IMR-90 (cell line): ENCODE measurements at regions not wholly inside any gene's neighbourhood (a gene's known extent, or its start where the extent isn't known, plus 50 kb on each side); places are given as distances from the start of the nearest gene placed in this dataset.

Source experiments
- MAZ ChIP-seq: IDR thresholded peaks from 2 replicates; pipeline ENCODE4 v1.6.1; 2012; ENCODE audit warnings: low read depth, mild to moderate bottlenecking, low read length, improper control_type of control experiment, moderate library complexity, borderline replicate concordance
- TF ChIP-seq, protein P1 (sequence below): conservative IDR thresholded peaks from 2 replicates; pipeline ENCODE4 v1.5.1; 2012; ENCODE audit warnings: mild to moderate bottlenecking, low read depth, low read length, improper control_type of control experiment

DNA sequence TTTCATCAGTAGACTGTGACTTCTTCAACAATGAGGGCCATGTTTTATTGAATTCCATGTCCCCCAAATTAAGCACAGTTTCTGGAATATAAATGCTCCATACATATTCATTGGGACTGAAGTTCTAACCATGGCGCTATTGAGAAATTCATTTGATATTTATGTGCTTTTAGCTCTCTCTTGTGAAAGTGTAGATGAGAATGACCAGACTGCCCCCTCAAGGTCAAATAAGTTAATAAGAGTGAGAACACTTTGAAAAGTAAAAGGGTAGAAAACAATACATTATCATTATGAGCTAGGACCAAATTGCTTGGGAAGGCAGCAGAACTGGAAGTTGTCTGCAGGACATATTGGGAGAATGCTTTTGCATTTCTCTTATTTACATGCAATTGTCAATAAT, 597.9 kb downstream of the EPM2A start:
- TF ChIP-seq, protein P1, sequence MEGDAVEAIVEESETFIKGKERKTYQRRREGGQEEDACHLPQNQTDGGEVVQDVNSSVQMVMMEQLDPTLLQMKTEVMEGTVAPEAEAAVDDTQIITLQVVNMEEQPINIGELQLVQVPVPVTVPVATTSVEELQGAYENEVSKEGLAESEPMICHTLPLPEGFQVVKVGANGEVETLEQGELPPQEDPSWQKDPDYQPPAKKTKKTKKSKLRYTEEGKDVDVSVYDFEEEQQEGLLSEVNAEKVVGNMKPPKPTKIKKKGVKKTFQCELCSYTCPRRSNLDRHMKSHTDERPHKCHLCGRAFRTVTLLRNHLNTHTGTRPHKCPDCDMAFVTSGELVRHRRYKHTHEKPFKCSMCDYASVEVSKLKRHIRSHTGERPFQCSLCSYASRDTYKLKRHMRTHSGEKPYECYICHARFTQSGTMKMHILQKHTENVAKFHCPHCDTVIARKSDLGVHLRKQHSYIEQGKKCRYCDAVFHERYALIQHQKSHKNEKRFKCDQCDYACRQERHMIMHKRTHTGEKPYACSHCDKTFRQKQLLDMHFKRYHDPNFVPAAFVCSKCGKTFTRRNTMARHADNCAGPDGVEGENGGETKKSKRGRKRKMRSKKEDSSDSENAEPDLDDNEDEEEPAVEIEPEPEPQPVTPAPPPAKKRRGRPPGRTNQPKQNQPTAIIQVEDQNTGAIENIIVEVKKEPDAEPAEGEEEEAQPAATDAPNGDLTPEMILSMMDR: peak; percentile 43
- TF ChIP-seq MAZ: no peak
